GM12878 (cell line): ENCODE measurements at regions not wholly inside any gene's neighbourhood (a gene's known extent, or its start where the extent isn't known, plus 50 kb on each side); places are given as distances from the start of the nearest gene placed in this dataset.

ENCODE experiments used
- ATAC-seq: fragments of 200-7000 bp; cut with Tn5 transposase; 3 replicates; pipeline ENCODE4 v1.9.1; 2020; ENCODE audit warnings: mild to moderate bottlenecking, moderate library complexity
- BruUV-seq: library from RNA; stranded (reverse); fragments of 400-500 nt; replicated peaks from 2 replicates; lab custom pipeline; 2021; lab: Mats Ljungman, UMichigan
- CTCF ChIA-PET: fragments of 300-600 bp; sonication (Branson Sonifier 250); formaldehyde crosslinking; extraction: SDS; loops from one replicate; lab custom pipeline; 2021; ENCODE audit warnings: inconsistent platforms; lab: Yijun Ruan, JAX
- POLR2A ChIA-PET: fragments of 350-600 bp; formaldehyde crosslinking; extraction: SDS; loops from one replicate; lab custom pipeline; 2021; ENCODE audit warnings: inconsistent platforms; lab: Charles Lee
- RAD21 ChIA-PET: fragments of 300-600 bp; sonication (Branson Sonifier 250); formaldehyde crosslinking; loops from one replicate; lab custom pipeline; 2023; ENCODE audit warnings: antibody characterized with exemption; ENCODE audit not compliant: unreplicated experiment; lab: Charles Lee
- SMC1A ChIA-PET: fragments of 300-600 bp; sonication (Branson Sonifier 250); formaldehyde crosslinking; loops from one replicate; lab custom pipeline; 2023; ENCODE audit not compliant: unreplicated experiment, uncharacterized antibody; lab: Charles Lee
- DNase-seq: peaks from one replicate; pipeline ENCODE4 v3.0.0-alpha.2; 2011; ENCODE audit warnings: low read depth, low spot score
- FAIRE-seq: peaks from 3 replicates; lab custom pipeline; 2011; peaks lifted over from hg19 to GRCh38; lab: Jason Lieb, UNC
- H2AFZ ChIP-seq: 2 replicates; pipeline ENCODE4 v1.6.0; 2011; ENCODE audit warnings: low read depth, low read length, control low read depth; ENCODE audit not compliant: control insufficient read depth
- H3K27ac ChIP-seq: 2 replicates; pipeline ENCODE4 v1.5.1; 2011; ENCODE audit warnings: control low read depth; ENCODE audit not compliant: control insufficient read depth, insufficient read depth
- H3K27me3 ChIP-seq, 2 experiments: replicated peaks in 1 of 2; 2 replicates each; pipeline versions ENCODE4 v1.6.0 to v1.6.1; 2011; ENCODE audit warnings: low read length in 1 of 2; ENCODE audit not compliant: control insufficient read depth in 2 of 2, insufficient read depth in 2 of 2
- H3K36me3 ChIP-seq, 2 experiments: 2 replicates each; pipeline ENCODE4 v1.5.1; 2011; ENCODE audit warnings: low read length in 1 of 2; ENCODE audit not compliant: control insufficient read depth in 2 of 2, insufficient read depth in 2 of 2
- H3K4me1 ChIP-seq: 2 replicates; pipeline ENCODE4 v1.6.1; 2011; ENCODE audit warnings: mild to moderate bottlenecking, low read length, moderate library complexity, mixed read lengths; ENCODE audit not compliant: control insufficient read depth, insufficient read depth
- H3K4me2 ChIP-seq: 2 replicates; pipeline ENCODE4 v1.6.0; 2011; ENCODE audit warnings: control low read depth; ENCODE audit not compliant: control insufficient read depth, insufficient read depth
- H3K4me3 ChIP-seq: fragments of 200-600 bp; sonication (generic); 2 replicates; pipeline ENCODE4 v1.5.1; 2016
- H3K79me2 ChIP-seq: 2 replicates; pipeline ENCODE4 v1.6.0; 2011; ENCODE audit warnings: low read length; ENCODE audit not compliant: control insufficient read depth, insufficient read depth
- H3K9ac ChIP-seq: 2 replicates; pipeline ENCODE4 v1.8.0; 2011; ENCODE audit warnings: low read length, control low read depth, mixed read lengths; ENCODE audit not compliant: control insufficient read depth, insufficient read depth
- H3K9me3 ChIP-seq: replicated peaks from 3 replicates; pipeline ENCODE4 v1.5.1; 2011; ENCODE audit warnings: mild to moderate bottlenecking, low read length; ENCODE audit not compliant: control insufficient read depth, insufficient read depth
- H4K20me1 ChIP-seq: 2 replicates; pipeline ENCODE4 v1.6.0; 2011; ENCODE audit not compliant: control insufficient read depth, insufficient read depth
- BHLHE40 ChIP-seq, 2 experiments: fragments of 450-650 bp in 1 of 2; IDR thresholded peaks; 2 replicates each; pipeline ENCODE4 v1.6.1; 2011 to 2017; ENCODE audit warnings: low read depth in 2 of 2, borderline replicate concordance in 1 of 2, improper control_type of control experiment in 1 of 2, low read length in 1 of 2, mild to moderate bottlenecking in 1 of 2
- RAD21 ChIP-seq: IDR thresholded peaks from 2 replicates; pipeline ENCODE4 v1.6.1; 2011; ENCODE audit warnings: mild to moderate bottlenecking, low read depth, low read length, moderate library complexity; ENCODE audit not compliant: insufficient read depth
- SPI1 ChIP-seq: IDR thresholded peaks from 2 replicates; pipeline ENCODE4 v1.6.1; 2011; ENCODE audit warnings: low read depth, mild to moderate bottlenecking, low read length, moderate library complexity, borderline replicate concordance; ENCODE audit not compliant: insufficient read depth
- SUPT20H ChIP-seq: IDR thresholded peaks from 2 replicates; pipeline ENCODE4 v1.6.1; 2011; ENCODE audit warnings: low read depth, mild to moderate bottlenecking, low read length, moderate library complexity, borderline replicate concordance; ENCODE audit not compliant: control insufficient read depth
- TCF12 ChIP-seq: IDR thresholded peaks from 2 replicates; pipeline ENCODE4 v1.6.1; 2011; ENCODE audit warnings: low read depth, mild to moderate bottlenecking, low read length
- ZBED1 ChIP-seq: IDR thresholded peaks from 2 replicates; pipeline ENCODE4 v1.6.1; 2016; ENCODE audit warnings: borderline replicate concordance
- WGBS: methylation state at CpG from one replicate; pipeline ENCODE4 v1.1.6; 2016; ENCODE audit warnings: low lambda C conversion rate; ENCODE audit not compliant: insufficient replicate concordance, insufficient coverage; ENCODE audit errors: missing lambda C conversion rate; 5-methylcytosine and 5-hydroxymethylcytosine counted together
- in situ Hi-C: fragments of 300-500 bp; cut with MboI; formaldehyde crosslinking; loops from 9 replicates; pipeline ENCODE4 v1.14.3; 2018; ENCODE audit warnings: mixed read lengths
- intact Hi-C: fragments of 100-400 bp; cut with micrococcal nuclease; formaldehyde crosslinking; loops from one replicate; pipeline ENCODE4 v1.14.2; 2022; ENCODE audit not compliant: unreplicated experiment
- TF ChIP-seq, protein P1 (sequence below): IDR thresholded peaks from 2 replicates; pipeline ENCODE4 v1.6.1; 2012; ENCODE audit warnings: low read depth, low read length, improper control_type of control experiment
- TF ChIP-seq, protein P2 (sequence below): fragments of 450-650 bp; IDR thresholded peaks from 2 replicates; pipeline ENCODE4 v1.6.1; 2018; ENCODE audit warnings: borderline replicate concordance, mild to moderate bottlenecking; ENCODE audit not compliant: partially characterized antibody

DNA sequence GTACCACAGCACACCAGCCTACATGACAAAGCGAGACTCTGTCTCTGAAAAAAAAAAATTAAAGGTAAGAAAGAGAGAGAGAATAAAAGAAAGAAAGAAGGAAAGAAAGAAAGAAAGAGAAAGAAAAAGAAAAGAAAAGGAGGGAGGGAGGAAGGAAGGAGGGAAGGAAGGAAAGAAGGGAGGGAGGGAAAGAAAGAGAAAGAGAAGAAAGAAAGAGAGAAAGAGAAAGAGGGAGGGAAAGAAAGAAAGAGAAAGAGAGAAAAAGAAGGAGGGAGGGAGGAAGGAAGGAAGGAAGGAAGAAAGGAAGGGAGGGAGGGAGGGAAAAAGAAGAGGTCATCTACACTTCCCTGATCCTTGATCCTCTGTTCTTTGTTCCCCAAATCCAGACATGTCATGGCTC, 104.8 kb upstream of the GJB5 start:
- no peak for DNase-seq
- in situ Hi-C loops: no loop called here
- H3K9me3 ChIP-seq: no peaks in the 10 kb centered on the region
- peaks cover 0 to 12% of the 10 kb centered on the region in 2 experiments; a peak in 3 of 4 replicates for H3K27me3 ChIP-seq
- BruUV-seq: no TSS peak
- no peak overlapping the region for H2AFZ ChIP-seq
- 0% methylated on average over 1 of the region's 1 CpG for WGBS
- SMC1A ChIA-PET: no interaction called here
- no peak overlapping the region for H3K9ac ChIP-seq
- H3K79me2 ChIP-seq: no peaks in the 10 kb centered on the region
- H3K4me1 ChIP-seq: no peaks in the 10 kb centered on the region
- no peak overlapping the region for H3K4me3 ChIP-seq
- no peak for ATAC-seq
- FAIRE-seq: no peak
- no peak overlapping the region for H3K27ac ChIP-seq
- CTCF ChIA-PET: no interaction called here
- H4K20me1 ChIP-seq: no peaks in the 10 kb centered on the region
- H3K4me2 ChIP-seq: no peak overlapping the region
- TF ChIP-seq RAD21: no peak
- no peak for TF ChIP-seq TCF12
- TF ChIP-seq, protein P1, sequence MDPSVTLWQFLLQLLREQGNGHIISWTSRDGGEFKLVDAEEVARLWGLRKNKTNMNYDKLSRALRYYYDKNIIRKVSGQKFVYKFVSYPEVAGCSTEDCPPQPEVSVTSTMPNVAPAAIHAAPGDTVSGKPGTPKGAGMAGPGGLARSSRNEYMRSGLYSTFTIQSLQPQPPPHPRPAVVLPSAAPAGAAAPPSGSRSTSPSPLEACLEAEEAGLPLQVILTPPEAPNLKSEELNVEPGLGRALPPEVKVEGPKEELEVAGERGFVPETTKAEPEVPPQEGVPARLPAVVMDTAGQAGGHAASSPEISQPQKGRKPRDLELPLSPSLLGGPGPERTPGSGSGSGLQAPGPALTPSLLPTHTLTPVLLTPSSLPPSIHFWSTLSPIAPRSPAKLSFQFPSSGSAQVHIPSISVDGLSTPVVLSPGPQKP: no peak
- no peak for TF ChIP-seq SPI1
- TF ChIP-seq, protein P2, sequence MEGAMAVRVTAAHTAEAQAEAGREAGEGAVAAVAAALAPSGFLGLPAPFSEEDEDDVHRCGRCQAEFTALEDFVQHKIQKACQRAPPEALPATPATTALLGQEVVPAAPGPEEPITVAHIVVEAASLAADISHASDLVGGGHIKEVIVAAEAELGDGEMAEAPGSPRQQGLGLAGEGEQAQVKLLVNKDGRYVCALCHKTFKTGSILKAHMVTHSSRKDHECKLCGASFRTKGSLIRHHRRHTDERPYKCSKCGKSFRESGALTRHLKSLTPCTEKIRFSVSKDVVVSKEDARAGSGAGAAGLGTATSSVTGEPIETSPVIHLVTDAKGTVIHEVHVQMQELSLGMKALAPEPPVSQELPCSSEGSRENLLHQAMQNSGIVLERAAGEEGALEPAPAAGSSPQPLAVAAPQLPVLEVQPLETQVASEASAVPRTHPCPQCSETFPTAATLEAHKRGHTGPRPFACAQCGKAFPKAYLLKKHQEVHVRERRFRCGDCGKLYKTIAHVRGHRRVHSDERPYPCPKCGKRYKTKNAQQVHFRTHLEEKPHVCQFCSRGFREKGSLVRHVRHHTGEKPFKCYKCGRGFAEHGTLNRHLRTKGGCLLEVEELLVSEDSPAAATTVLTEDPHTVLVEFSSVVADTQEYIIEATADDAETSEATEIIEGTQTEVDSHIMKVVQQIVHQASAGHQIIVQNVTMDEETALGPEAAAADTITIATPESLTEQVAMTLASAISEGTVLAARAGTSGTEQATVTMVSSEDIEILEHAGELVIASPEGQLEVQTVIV: no peak
- TF ChIP-seq SUPT20H: no peak
- TF ChIP-seq BHLHE40 (IDR thresholded peaks at IDR 0.05; ENCODE audit: borderline replicate concordance in 1 of 2, low read depth in 2 of 2, low read length in 1 of 2): no peak
- TF ChIP-seq ZBED1: no peak
- POLR2A ChIA-PET: no interaction called here
- H3K36me3 ChIP-seq: no peaks in the 10 kb centered on the region
- RAD21 ChIA-PET: no interaction called here
- intact Hi-C loops: no loop called here
